H7 (cell line): ENCODE measurements at regions not wholly inside any gene's neighbourhood (a gene's known extent, or its start where the extent isn't known, plus 50 kb on each side); places are given as distances from the start of the nearest gene placed in this dataset.
"Not testable (repeated sequence)": the region's sequence is repeated elsewhere in the genome, so short reads cannot be mapped to it uniquely, and the experiment has no call there.

Experiments
- DNase-seq: peaks from one replicate; pipeline ENCODE4 v3.0.0; 2012
- H3K27me3 ChIP-seq: 2 replicates; pipeline ENCODE4 v1.6.0; 2011; ENCODE audit warnings: mild to moderate bottlenecking, low read length; ENCODE audit not compliant: control insufficient read depth, insufficient read depth
- H3K36me3 ChIP-seq: replicated peaks from 2 replicates; pipeline ENCODE4 v1.5.1; 2011; ENCODE audit warnings: low read length; ENCODE audit not compliant: control insufficient read depth, insufficient read depth
- H3K4me3 ChIP-seq: 2 replicates; pipeline ENCODE4 v1.5.1; 2011; ENCODE audit warnings: low read depth, mild to moderate bottlenecking, control low read depth, low read length, moderate library complexity; ENCODE audit not compliant: insufficient read depth

- Histone ChIP-seq H3K36me3 (no peaks in the 10 kb centered on the region), H3K4me3 (no peak overlapping the region), H3K27me3 (no peaks in the 10 kb centered on the region)
- no peak for DNase-seq
These were observed 310.7 kb upstream of the CCL2 start for GRCh38 chr17:33944412-33944811.

- Histone ChIP-seq H3K36me3 (no peaks in the 10 kb centered on the region), H3K27me3 (no peaks in the 10 kb centered on the region), H3K4me3 (no peak overlapping the region)
- no peak for DNase-seq
These were observed 310.3 kb upstream of the CCL2 start for GRCh38 chr17:33944826-33945225.

GRCh38 chr17:33945646-33946546, 309.2 kb upstream of the CCL2 start:
- Histone ChIP-seq H3K27me3 (no peaks in the 10 kb centered on the region), H3K36me3 (no peaks in the 10 kb centered on the region), H3K4me3 (no peak overlapping the region)
- peak; percentile 41 for DNase-seq

GRCh38 chr17:33947762-33948161, 307.3 kb upstream of the CCL2 start:
- no peak for DNase-seq
- Histone ChIP-seq H3K36me3 (no peaks in the 10 kb centered on the region), H3K27me3 (no peaks in the 10 kb centered on the region), H3K4me3 (no peak overlapping the region)

- DNase-seq: no peak
- H3K36me3 ChIP-seq: no peaks in the 10 kb centered on the region
- H3K27me3 ChIP-seq: no peaks in the 10 kb centered on the region
- no peak overlapping the region for H3K4me3 ChIP-seq
These were observed 306.8 kb upstream of the CCL2 start for GRCh38 chr17:33948309-33948708.

GRCh38 chr17:33949100-33949499, 306.0 kb upstream of the CCL2 start:
- no peak overlapping the region for H3K4me3 ChIP-seq
- H3K36me3 ChIP-seq: no peaks in the 10 kb centered on the region
- no peaks in the 10 kb centered on the region for H3K27me3 ChIP-seq
- peak; percentile 67 for DNase-seq

GRCh38 chr17:33950061-33950460, 305.0 kb upstream of the CCL2 start:
- no peak for DNase-seq
- no peaks in the 10 kb centered on the region for H3K27me3 ChIP-seq
- no peak overlapping the region for H3K4me3 ChIP-seq
- H3K36me3 ChIP-seq: no peaks in the 10 kb centered on the region

GRCh38 chr17:33952425-33952824, 302.7 kb upstream of the CCL2 start:
- Histone ChIP-seq H3K27me3 (no peaks in the 10 kb centered on the region), H3K4me3 (no peak overlapping the region), H3K36me3 (no peaks in the 10 kb centered on the region)
- no peak for DNase-seq

- H3K27me3 ChIP-seq: no peaks in the 10 kb centered on the region
- no peaks in the 10 kb centered on the region for H3K36me3 ChIP-seq
- no peak overlapping the region for H3K4me3 ChIP-seq
- DNase-seq: no peak
These were observed 300.5 kb upstream of the CCL2 start for GRCh38 chr17:33954597-33954996.

- Histone ChIP-seq H3K27me3 (no peaks in the 10 kb centered on the region), H3K4me3 (no peak overlapping the region), H3K36me3 (no peaks in the 10 kb centered on the region)
- DNase-seq: peak; percentile 27
These were observed 299.6 kb upstream of the CCL2 start for GRCh38 chr17:33955461-33955860.

- H3K4me3 ChIP-seq, H3K27me3 ChIP-seq, DNase-seq, H3K36me3 ChIP-seq: not testable (repeated sequence)
These were observed 296.0 kb upstream of the CCL2 start for GRCh38 chr17:33959098-33959497.

GRCh38 chr17:33962857-33963655, 292.0 kb upstream of the CCL2 start:
- DNase-seq: no peak
- Histone ChIP-seq H3K4me3 (no peak overlapping the region), H3K27me3 (no peaks in the 10 kb centered on the region), H3K36me3 (no peaks in the 10 kb centered on the region)

- no peaks in the 10 kb centered on the region for H3K36me3 ChIP-seq
- no peaks in the 10 kb centered on the region for H3K27me3 ChIP-seq
- H3K4me3 ChIP-seq: no peak overlapping the region
- peak; percentile 48 for DNase-seq
These were observed 290.6 kb upstream of the CCL2 start for GRCh38 chr17:33964344-33964979.

- no peak overlapping the region for H3K4me3 ChIP-seq
- no peaks in the 10 kb centered on the region; the same call in 1 of the 2 replicates for H3K27me3 ChIP-seq
- no peak for DNase-seq
- no peaks in the 10 kb centered on the region for H3K36me3 ChIP-seq
These were observed 288.6 kb upstream of the CCL2 start for GRCh38 chr17:33966410-33967059.
